GM18951 (cell line): ENCODE measurements at regions not wholly inside any gene's neighbourhood (a gene's known extent, or its start where the extent isn't known, plus 50 kb on each side); places are given as distances from the start of the nearest gene placed in this dataset.

ENCODE experiments used
- POLR2A ChIP-seq: IDR thresholded peaks from 4 replicates; pipeline ENCODE4 v1.6.1; 2011; ENCODE audit warnings: mild to moderate bottlenecking; ENCODE audit not compliant: insufficient read length, insufficient read depth; ENCODE audit errors: extremely low read depth
- in situ Hi-C: fragments of 300-500 bp; cut with MboI; formaldehyde crosslinking; loops from one replicate; pipeline ENCODE4 v1.12.0; 2022; ENCODE audit warnings: low sequenced_read_pairs, mixed read lengths, inconsistent platforms; ENCODE audit not compliant: unreplicated experiment

GRCh38 chr21:38669186-38669585 is 136.5 kb upstream of the ETS2 start:
- TF ChIP-seq POLR2A: no peak
- in situ Hi-C loops: no loop called here

GRCh38 chr21:38670861-38671260 is 134.9 kb upstream of the ETS2 start:
- no peak for TF ChIP-seq POLR2A
- in situ Hi-C loops: no loop called here

GRCh38 chr21:38671773-38672172 is 134.0 kb upstream of the ETS2 start:
- in situ Hi-C loops: no loop called here

DNA sequence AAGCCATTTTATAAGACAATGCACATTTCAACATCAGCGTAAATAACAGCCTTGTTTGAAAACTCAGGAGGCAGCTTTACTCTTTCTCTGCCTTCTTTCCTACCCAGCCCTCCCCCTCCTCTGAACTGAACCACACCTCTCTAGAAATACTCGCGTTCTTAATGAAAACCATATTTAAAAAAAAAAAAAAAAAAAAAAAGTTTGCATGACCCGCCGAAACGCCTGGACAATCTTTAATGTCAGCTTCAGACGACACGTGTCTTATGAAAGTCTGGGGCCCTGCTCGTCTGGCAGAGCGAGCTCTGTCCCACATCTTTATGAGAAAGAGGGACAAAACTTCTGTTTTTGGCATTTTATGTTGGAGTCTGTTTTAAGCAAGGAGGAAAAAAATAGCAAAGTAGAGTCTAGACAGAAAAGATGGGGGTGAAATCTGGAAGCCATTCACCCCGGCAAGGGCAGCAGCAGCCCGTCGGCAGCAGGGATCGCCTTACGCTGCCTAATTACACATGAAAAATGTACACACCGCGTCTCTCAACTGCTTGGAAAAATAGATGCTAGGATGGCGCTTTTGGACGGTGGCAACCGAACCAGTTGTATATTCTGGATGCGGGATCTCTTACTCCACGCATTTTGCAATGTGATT is 130.4 kb upstream of the ETS2 start:
- in situ Hi-C loops: no loop called here
- TF ChIP-seq POLR2A: no peak

More at GRCh38 chr21:38671773-38672172, 134.0 kb upstream of the ETS2 start:
- TF ChIP-seq POLR2A: no peak

GRCh38 chr21:38678827-38679226 is 126.9 kb upstream of the ETS2 start:
- in situ Hi-C loops: no loop called here
- TF ChIP-seq POLR2A: no peak

DNA sequence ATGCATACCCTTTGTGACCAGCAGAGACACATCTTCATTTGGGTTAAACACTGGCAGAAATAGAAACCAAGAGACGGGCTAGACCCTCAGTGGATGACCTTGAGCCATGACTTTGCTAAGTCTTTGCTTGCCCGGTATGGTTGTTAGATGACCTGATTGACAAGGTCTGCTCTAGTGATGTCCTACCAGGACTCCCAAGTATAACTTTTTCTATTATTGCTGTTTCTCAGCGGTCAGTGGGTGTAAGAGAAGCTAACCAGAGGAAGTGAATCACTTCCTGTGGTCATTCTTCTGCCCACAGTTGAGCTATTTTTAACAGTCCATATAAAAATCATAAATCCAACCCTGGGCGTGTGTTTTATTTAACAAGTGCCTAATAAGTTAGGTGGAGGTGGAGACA is 126.2 kb upstream of the ETS2 start:
- no peak for TF ChIP-seq POLR2A
- in situ Hi-C loops: no loop called here

- in situ Hi-C loops: no loop called here
- no peak for TF ChIP-seq POLR2A
Observed at GRCh38 chr21:38680401-38680800, 125.3 kb upstream of the ETS2 start.

- no peak for TF ChIP-seq POLR2A
- in situ Hi-C loops: no loop called here
Observed at GRCh38 chr21:38683222-38683621, 122.5 kb upstream of the ETS2 start.

DNA sequence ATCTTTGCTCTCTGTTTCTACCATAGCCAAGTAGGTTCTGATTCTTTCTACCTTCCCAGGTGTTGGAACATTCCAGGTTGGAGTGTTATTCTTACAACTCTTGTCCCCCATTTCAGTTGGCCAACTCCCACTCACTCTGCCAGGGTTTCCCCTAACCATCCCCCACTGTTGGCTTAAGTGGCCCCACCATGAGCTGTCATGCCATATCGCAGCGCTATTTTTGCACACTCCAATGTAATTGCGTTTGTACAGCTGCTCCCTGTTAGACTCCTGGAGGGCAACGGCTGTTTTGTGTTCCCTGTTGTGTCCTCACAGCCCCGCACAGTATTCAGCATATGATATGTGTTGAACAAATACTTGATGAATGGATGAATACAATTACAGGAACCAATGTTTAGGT is 117.7 kb upstream of the ETS2 start:
- no peak for TF ChIP-seq POLR2A
- in situ Hi-C loops: no loop called here

GRCh38 chr21:38691631-38692030 is 114.1 kb upstream of the ETS2 start:
- in situ Hi-C loops: no loop called here
- TF ChIP-seq POLR2A: no peak

DNA sequence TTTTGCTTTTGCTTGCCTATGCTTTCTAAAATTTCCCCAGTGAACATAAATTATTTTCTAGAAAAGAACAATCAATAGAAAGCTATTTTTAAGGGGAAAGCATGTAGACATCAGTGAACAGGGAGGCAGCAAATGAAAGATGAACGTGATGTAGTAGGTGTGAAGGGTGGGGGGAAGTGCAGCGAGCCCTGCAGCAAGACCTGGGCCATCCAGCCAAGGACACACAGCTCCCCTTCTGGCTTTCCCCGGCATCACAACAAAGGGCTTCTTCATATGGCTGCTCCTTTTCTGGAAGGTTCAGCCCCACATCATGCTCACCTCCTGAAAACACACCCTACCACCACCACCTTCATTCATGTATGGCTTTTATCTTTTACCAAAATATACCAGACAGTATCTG is 109.2 kb upstream of the ETS2 start:
- no peak for TF ChIP-seq POLR2A
- in situ Hi-C loops: no loop called here

DNA sequence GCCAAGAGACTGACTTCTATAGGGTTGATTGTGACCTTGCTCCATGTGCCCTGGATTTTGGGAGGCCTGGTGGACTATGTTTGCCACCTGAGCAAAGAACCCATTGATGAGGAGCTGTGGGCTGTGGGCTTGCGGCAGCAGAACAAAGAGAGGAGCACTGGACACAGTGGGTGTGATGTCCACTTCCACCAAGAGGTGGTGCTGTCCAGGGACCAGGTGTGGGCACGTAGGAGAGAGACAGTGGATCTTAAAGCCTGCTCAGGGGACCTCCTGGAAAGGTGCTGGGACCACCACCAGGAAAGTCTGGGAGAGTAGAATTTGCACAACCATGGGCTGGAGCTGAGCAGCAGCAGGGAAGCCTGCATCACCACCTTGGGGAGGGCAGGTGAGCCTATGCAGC is 106.7 kb upstream of the ETS2 start:
- no peak for TF ChIP-seq POLR2A
- in situ Hi-C loops: no loop called here

DNA sequence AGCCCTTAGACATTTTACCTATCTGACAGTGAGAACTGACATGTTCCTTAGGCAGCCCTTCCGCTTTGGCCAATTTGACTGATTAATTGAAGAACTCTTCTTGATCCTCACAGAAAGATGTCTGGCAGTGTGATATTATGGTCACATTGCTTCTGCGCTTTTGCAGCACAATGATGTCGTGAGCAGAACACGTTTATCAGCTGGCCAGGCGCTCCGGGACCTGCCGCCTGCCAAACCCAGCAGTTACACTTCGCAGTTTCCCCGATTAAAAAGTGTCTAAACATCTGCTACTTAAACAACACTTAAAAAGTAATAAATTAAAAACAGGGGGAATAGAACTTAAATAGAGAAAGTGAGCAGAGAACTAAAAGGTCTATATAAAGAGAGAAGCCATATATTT is 103.5 kb upstream of the ETS2 start:
- TF ChIP-seq POLR2A: no peak
- in situ Hi-C loops: no loop called here

- in situ Hi-C loops: no loop called here
- TF ChIP-seq POLR2A: no peak
Observed at GRCh38 chr21:38709876-38710275, 95.9 kb upstream of the ETS2 start.

DNA sequence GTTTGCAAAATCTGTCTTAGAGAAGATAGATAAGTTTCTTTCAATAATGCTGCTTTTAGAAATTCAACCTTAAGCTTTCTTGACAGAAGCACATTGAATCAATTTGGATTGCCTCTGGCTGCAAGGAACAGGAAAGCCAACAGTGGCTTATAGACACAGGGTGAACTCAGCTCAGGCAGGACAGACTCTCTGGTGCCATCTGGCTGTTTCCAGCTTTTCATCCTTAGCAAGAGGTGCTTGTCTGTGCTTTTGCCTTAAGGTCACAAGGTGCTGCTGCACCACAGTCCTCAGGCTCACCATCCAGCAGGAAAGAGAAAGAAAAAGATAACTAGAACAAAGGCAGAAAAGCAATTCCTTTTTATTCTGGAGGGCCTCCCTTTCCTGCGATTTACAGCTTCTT is 93.7 kb upstream of the ETS2 start:
- in situ Hi-C loops: no loop called here
- no peak for TF ChIP-seq POLR2A
